Adrenal gland (tissue), 9 donors: ENCODE measurements at regions not wholly inside any gene's neighbourhood (a gene's known extent, or its start where the extent isn't known, plus 50 kb on each side); places are given as distances from the start of the nearest gene placed in this dataset.

ENCODE experiments used
- DNase-seq, 7 donors: peaks; one replicate each; pipeline ENCODE4 v3.0.0-alpha.2; 2019 to 2020
- H3K27ac ChIP-seq, 5 donors: fragments of 200-600 bp; sonication (generic) in 4 of 5; 1 replicate in 3 of 5; 2 replicates in 2 of 5; pipeline versions ENCODE4 v1.5.1 to v1.8.0; 2016 to 2020; ENCODE audit warnings: mild to moderate bottlenecking in 1 of 5
- H3K27me3 ChIP-seq: fragments of 200-600 bp; 2 replicates; pipeline ENCODE4 v1.8.0; 2021
- H3K36me3 ChIP-seq, 2 donors: fragments of 200-600 bp; replicated peaks in 1 of 2; 1 replicate in 1 of 2; 2 replicates in 1 of 2; pipeline versions ENCODE4 v1.5.1 to v1.8.0; 2018 to 2022
- H3K4me1 ChIP-seq, 2 donors: fragments of 200-600 bp; replicated peaks in 1 of 2; 1 replicate in 1 of 2; 2 replicates in 1 of 2; pipeline versions ENCODE4 v1.5.1 to v1.8.0; 2018 to 2021
- H3K4me3 ChIP-seq, 4 donors: fragments of 200-600 bp; sonication (generic) in 3 of 4; one replicate each; pipeline ENCODE4 v1.5.1; 2016 to 2018
- H3K9me3 ChIP-seq, 3 donors: fragments of 200-600 bp; sonication (generic) in 1 of 3; replicated peaks in 1 of 3; 1 replicate in 2 of 3; 2 replicates in 1 of 3; pipeline versions ENCODE4 v1.5.1 to v1.8.0; 2016 to 2021
- POLR2A ChIP-seq, 2 donors: fragments of 450-650 bp; IDR thresholded peaks; one replicate each; pipeline ENCODE4 v1.6.1; 2017; ENCODE audit warnings: antibody characterized with exemption in 2 of 2, mild to moderate bottlenecking in 2 of 2, moderate library complexity in 1 of 2
- WGBS, 4 donors: extraction: QIAGEN DNeasy Blood & Tissue Kit in 2 of 4; methylation state at CpG; one replicate each; pipeline versions ENCODE4 v1.1.5 to v1.1.7; 2013 to 2017; 5-methylcytosine and 5-hydroxymethylcytosine counted together
- intact Hi-C, 2 donors: fragments of 100-400 bp; cut with DNase I; formaldehyde crosslinking; loops; one replicate each; pipeline versions ENCODE4 v1.14.1 to v1.15.0; 2022 to 2023
- TF ChIP-seq, protein P1 (sequence below), 6 experiments: fragments of 450-650 bp in 4 of 6; fragments of 200-600 bp in 2 of 6; sonication (generic) in 1 of 6; IDR thresholded peaks; 1 replicate in 5 of 6; 2 replicates in 1 of 6; pipeline versions ENCODE4 v1.5.1 to v1.8.0; 2016 to 2021; ENCODE audit warnings: antibody characterized with exemption in 6 of 6, mild to moderate bottlenecking in 2 of 6, moderate library complexity in 1 of 6
- donor health status: healthy with polysubstance abuse.
- donor health status: Bipolar disorder and iron deficiency.
- donor health status: DM: yes; HTN: yes; CAD: no.
- donor health status: DM: no; HTN: no; CAD: no.
- donor health status: DM: no; HTN: no; CAD: no.

DNA sequence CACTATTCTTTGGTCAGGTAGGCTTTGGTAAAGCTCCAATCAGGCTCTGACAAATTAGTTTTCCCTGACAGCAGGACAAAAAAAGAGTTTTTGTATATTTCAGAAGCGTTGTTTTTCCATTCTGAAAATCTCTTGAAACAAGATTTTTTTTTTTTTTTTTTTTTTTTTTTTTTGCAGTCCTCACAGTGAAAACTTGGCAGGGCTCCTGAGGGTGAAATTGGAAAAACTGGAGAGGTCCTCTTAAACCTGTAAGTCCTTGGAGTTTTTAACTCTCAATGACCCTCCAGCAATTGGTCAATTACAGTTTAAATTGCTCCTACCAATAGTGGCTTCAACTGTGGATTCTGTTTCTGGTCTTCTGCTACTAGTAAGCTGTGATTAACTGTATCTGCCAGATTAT lies 244.5 kb upstream of the PKDCC start:
- intact Hi-C loops: no loop called here
- Histone ChIP-seq H3K4me1 (no peaks in the 10 kb centered on the region), H3K4me3 (no peak overlapping the region), H3K36me3 (no peaks in the 10 kb centered on the region), H3K27ac (no peak overlapping the region), H3K27me3 (no peaks in the 10 kb centered on the region), H3K9me3 (peaks cover 0 to 3% (median 0%) of the 10 kb centered on the region in 3 donors)
- WGBS, 4 donors: 68 to 83% (median 77%) methylated on average over 1 of the region's 1 CpG
- DNase-seq: no peak
- TF ChIP-seq, protein P1, sequence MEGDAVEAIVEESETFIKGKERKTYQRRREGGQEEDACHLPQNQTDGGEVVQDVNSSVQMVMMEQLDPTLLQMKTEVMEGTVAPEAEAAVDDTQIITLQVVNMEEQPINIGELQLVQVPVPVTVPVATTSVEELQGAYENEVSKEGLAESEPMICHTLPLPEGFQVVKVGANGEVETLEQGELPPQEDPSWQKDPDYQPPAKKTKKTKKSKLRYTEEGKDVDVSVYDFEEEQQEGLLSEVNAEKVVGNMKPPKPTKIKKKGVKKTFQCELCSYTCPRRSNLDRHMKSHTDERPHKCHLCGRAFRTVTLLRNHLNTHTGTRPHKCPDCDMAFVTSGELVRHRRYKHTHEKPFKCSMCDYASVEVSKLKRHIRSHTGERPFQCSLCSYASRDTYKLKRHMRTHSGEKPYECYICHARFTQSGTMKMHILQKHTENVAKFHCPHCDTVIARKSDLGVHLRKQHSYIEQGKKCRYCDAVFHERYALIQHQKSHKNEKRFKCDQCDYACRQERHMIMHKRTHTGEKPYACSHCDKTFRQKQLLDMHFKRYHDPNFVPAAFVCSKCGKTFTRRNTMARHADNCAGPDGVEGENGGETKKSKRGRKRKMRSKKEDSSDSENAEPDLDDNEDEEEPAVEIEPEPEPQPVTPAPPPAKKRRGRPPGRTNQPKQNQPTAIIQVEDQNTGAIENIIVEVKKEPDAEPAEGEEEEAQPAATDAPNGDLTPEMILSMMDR (IDR thresholded peaks at IDR 0.05): no peak
- TF ChIP-seq POLR2A (IDR thresholded peaks at IDR 0.05): no peak

DNA sequence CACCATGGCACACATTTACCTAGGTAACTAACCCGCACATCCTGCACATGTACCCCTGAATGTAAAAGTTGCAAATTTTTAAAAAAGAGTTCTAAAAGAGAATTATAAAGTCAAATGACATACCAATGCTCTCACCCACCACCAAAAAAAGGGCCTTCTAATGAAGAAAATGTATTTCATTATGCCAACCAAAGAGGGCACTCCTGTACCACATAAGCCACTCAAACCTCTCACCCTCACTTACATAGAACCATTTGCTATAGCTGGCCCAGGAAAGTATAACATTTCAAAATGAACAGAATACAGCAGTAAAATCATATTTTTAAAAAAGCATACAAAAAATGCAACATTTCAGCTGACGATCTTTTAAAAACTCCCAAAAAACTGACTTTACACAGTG lies 241.5 kb upstream of the PKDCC start:
- Histone ChIP-seq H3K9me3 (peaks cover 0 to 3% (median 0%) of the 10 kb centered on the region in 3 donors), H3K36me3 (no peaks in the 10 kb centered on the region), H3K4me1 (no peaks in the 10 kb centered on the region), H3K27ac (no peak overlapping the region), H3K27me3 (no peaks in the 10 kb centered on the region), H3K4me3 (no peak overlapping the region)
- WGBS, 4 donors: 88 to 92% (median 90%) methylated on average over 2 of the region's 2 CpGs
- TF ChIP-seq, protein P1 (IDR thresholded peaks at IDR 0.05): no peak
- TF ChIP-seq POLR2A (IDR thresholded peaks at IDR 0.05): no peak
- no peak for DNase-seq
- intact Hi-C loops: no loop called here

DNA sequence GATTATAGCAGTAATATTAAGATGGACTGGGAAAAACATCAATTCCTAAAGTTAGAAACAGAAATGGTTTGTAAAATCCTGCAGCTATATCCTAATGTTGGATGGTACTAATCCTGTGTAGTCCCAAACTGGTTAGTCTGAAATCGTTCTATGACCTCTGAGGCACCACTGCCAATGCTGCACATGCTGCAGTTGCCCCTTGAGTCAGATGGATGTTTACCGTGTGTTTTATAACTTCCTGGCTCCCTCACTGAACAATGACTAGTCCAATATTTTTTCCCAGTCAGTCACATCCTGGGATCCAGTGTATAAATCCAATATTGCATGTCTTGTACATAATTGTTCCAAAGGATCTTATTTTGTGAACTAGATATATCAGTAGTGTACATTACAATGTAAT lies 226.7 kb upstream of the PKDCC start:
- no peak for DNase-seq
- Histone ChIP-seq H3K27me3 (no peaks in the 10 kb centered on the region), H3K4me1 (no peaks in the 10 kb centered on the region), H3K36me3 (no peaks in the 10 kb centered on the region), H3K27ac (no peak overlapping the region), H3K9me3 (peaks cover 0 to 5% (median 0%) of the 10 kb centered on the region in 3 donors), H3K4me3 (no peak overlapping the region)
- TF ChIP-seq POLR2A (IDR thresholded peaks at IDR 0.05): no peak
- TF ChIP-seq, protein P1 (IDR thresholded peaks at IDR 0.05): no peak
- WGBS, 4 donors: 51 to 57% (median 54%) methylated on average over 2 of the region's 2 CpGs
- intact Hi-C loops: no loop called here

DNA sequence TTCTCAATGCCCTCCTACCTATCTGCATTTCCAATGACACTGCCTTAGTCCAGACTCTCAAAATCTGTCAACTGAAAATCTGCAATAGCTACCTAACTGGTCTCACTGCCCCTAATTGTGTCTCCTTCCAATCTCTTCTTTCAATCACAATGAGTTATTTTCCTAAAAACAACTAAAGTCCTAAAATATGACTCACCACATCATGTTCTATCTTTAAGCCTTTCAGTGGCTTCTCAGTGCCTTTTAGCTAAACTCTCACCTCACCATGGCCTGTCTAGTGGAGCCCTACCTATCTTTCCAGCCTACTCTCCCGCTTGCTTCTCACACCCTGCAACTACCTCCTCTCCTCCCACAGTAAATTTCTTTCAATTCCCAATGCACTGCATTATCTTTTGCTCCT lies 220.9 kb upstream of the PKDCC start:
- no peaks in the 10 kb centered on the region for H3K27me3 ChIP-seq
- no peak overlapping the region for H3K27ac ChIP-seq
- DNase-seq: no peak
- WGBS, 4 donors: 90 to 98% (median 93%) methylated on average over 1 of the region's 1 CpG
- no peaks in the 10 kb centered on the region for H3K36me3 ChIP-seq
- H3K4me3 ChIP-seq: no peak overlapping the region
- TF ChIP-seq, protein P1 (IDR thresholded peaks at IDR 0.05): no peak
- TF ChIP-seq POLR2A (IDR thresholded peaks at IDR 0.05): no peak
- intact Hi-C loops: no loop called here
- no peaks in the 10 kb centered on the region for H3K4me1 ChIP-seq
- no peaks in the 10 kb centered on the region for H3K9me3 ChIP-seq
